GM23338 (cell line): ENCODE measurements at regions not wholly inside any gene's neighbourhood (a gene's known extent, or its start where the extent isn't known, plus 50 kb on each side); places are given as distances from the start of the nearest gene placed in this dataset.

ENCODE experiments used
- ATAC-seq: fragments of 200-7000 bp; cut with Tn5 transposase; 3 replicates; pipeline ENCODE4 v1.9.1; 2020
- DNase-seq: peaks from one replicate; pipeline ENCODE4 v3.0.0-alpha.2; 2015; ENCODE audit warnings: low spot score
- H2AFZ ChIP-seq: fragments of 200-600 bp; sonication (generic); 2 replicates; pipeline ENCODE4 v1.8.0; 2016; ENCODE audit warnings: antibody characterized with exemption, mild to moderate bottlenecking, moderate library complexity
- H3F3A ChIP-seq: fragments of 200-600 bp; sonication (generic); replicated peaks from 2 replicates; pipeline ENCODE4 v1.8.0; 2017; ENCODE audit warnings: antibody characterized with exemption, mixed run types, low read depth
- H3K27ac ChIP-seq: fragments of 200-600 bp; sonication (generic); 2 replicates; pipeline ENCODE4 v1.6.1; 2016; ENCODE audit warnings: low read depth
- H3K27me3 ChIP-seq: fragments of 200-600 bp; sonication (generic); 2 replicates; pipeline ENCODE4 v1.8.0; 2016; ENCODE audit warnings: mild to moderate bottlenecking, mixed run types, moderate library complexity; ENCODE audit not compliant: insufficient read depth
- H3K36me3 ChIP-seq: fragments of 200-600 bp; sonication (generic); 2 replicates; pipeline ENCODE4 v1.8.0; 2016; ENCODE audit warnings: mild to moderate bottlenecking; ENCODE audit not compliant: insufficient read depth
- H3K4me1 ChIP-seq: fragments of 200-600 bp; sonication (generic); 2 replicates; pipeline ENCODE4 v1.8.0; 2016; ENCODE audit warnings: mild to moderate bottlenecking, moderate library complexity; ENCODE audit not compliant: insufficient read depth
- H3K4me2 ChIP-seq: fragments of 200-600 bp; sonication (generic); 2 replicates; pipeline ENCODE4 v1.7.1; 2017; ENCODE audit warnings: mixed run types
- H3K4me3 ChIP-seq: fragments of 200-600 bp; sonication (generic); 2 replicates; pipeline ENCODE4 v1.6.1; 2016; ENCODE audit warnings: mixed run types
- H3K79me2 ChIP-seq: fragments of 200-600 bp; sonication (generic); replicated peaks from 2 replicates; pipeline ENCODE4 v1.8.0; 2017; ENCODE audit warnings: mild to moderate bottlenecking; ENCODE audit not compliant: insufficient read depth
- H3K9me2 ChIP-seq: fragments of 200-600 bp; sonication (generic); 2 replicates; pipeline ENCODE4 v1.8.0; 2017; ENCODE audit not compliant: insufficient read depth
- H4K20me1 ChIP-seq: fragments of 200-600 bp; sonication (generic); replicated peaks from 2 replicates; pipeline ENCODE4 v1.8.0; 2017; ENCODE audit warnings: mild to moderate bottlenecking; ENCODE audit not compliant: insufficient read depth
- H3K27ac Mint-ChIP-seq: 2 replicates; pipeline ENCODE4 v1.8.0; 2020; ENCODE audit warnings: inconsistent platforms, mild to moderate bottlenecking, moderate library complexity, mixed read lengths
- H3K27me3 Mint-ChIP-seq: 3 replicates; pipeline ENCODE4 v1.8.0; 2022; ENCODE audit warnings: low read depth, mild to moderate bottlenecking, moderate library complexity, mixed read lengths, inconsistent platforms; ENCODE audit not compliant: insufficient read depth, poor library complexity
- H3K36me3 Mint-ChIP-seq: 3 replicates; pipeline ENCODE4 v1.8.0; 2021; ENCODE audit warnings: low read depth, mild to moderate bottlenecking, inconsistent platforms, moderate library complexity, mixed read lengths
- H3K4me1 Mint-ChIP-seq: 3 replicates; pipeline ENCODE4 v1.8.0; 2020; ENCODE audit warnings: mild to moderate bottlenecking, inconsistent platforms, mixed read lengths
- H3K4me3 Mint-ChIP-seq: 3 replicates; pipeline ENCODE4 v1.8.0; 2021; ENCODE audit warnings: moderate library complexity, mild to moderate bottlenecking, inconsistent platforms, mixed read lengths
- H3K9me3 Mint-ChIP-seq: 3 replicates; pipeline ENCODE4 v1.8.0; 2020; ENCODE audit warnings: moderate library complexity, mild to moderate bottlenecking, inconsistent platforms, mixed read lengths
- CREB1 ChIP-seq: fragments of 250-450 bp; sonication (Bioruptor Pico); IDR thresholded peaks from 2 replicates; pipeline ENCODE4 v1.5.0; 2020; ENCODE audit warnings: low read depth, mild to moderate bottlenecking, moderate library complexity
- CTCF ChIP-seq, 2 experiments: fragments of 200-600 bp in 1 of 2; sonication (generic) in 1 of 2; conservative IDR thresholded peaks; 2 replicates each; pipeline versions ENCODE4 v1.5.1 to v1.6.1; 2016 to 2017; ENCODE audit warnings: antibody characterized with exemption in 2 of 2, low read depth in 2 of 2, mild to moderate bottlenecking in 2 of 2, moderate library complexity in 1 of 2
- ETS1 ChIP-seq: IDR thresholded peaks from 2 replicates; pipeline ENCODE4 v1.6.1; 2016; ENCODE audit warnings: antibody characterized with exemption
- EZH2 ChIP-seq: fragments of 200-600 bp; sonication (generic); IDR thresholded peaks from one replicate; pipeline ENCODE4 v1.8.0; 2017; ENCODE audit warnings: antibody characterized with exemption, mild to moderate bottlenecking, low read depth; ENCODE audit not compliant: unreplicated experiment
- EZH2phosphoT487 ChIP-seq: fragments of 200-600 bp; sonication (generic); IDR thresholded peaks from one replicate; pipeline ENCODE4 v1.8.1; 2018; ENCODE audit warnings: antibody characterized with exemption; ENCODE audit not compliant: unreplicated experiment
- JUNB ChIP-seq: IDR thresholded peaks from one replicate; pipeline ENCODE4 v1.6.1; 2016; ENCODE audit warnings: antibody characterized with exemption; ENCODE audit not compliant: unreplicated experiment
- NANOG ChIP-seq: IDR thresholded peaks from 2 replicates; pipeline ENCODE4 v1.6.1; 2016; ENCODE audit warnings: antibody characterized with exemption, borderline replicate concordance
- POLR2AphosphoS5 ChIP-seq: IDR thresholded peaks from 2 replicates; pipeline ENCODE4 v1.6.1; 2016; ENCODE audit warnings: antibody characterized with exemption, low read depth
- REST ChIP-seq: IDR thresholded peaks from one replicate; pipeline ENCODE4 v1.6.1; 2018; ENCODE audit warnings: antibody characterized with exemption; ENCODE audit not compliant: unreplicated experiment
- STAT1 ChIP-seq: IDR thresholded peaks from one replicate; pipeline ENCODE4 v1.6.1; 2016; ENCODE audit warnings: antibody characterized with exemption; ENCODE audit not compliant: unreplicated experiment
- ZNF114 ChIP-seq: fragments of 250-450 bp; sonication (Bioruptor Pico); IDR thresholded peaks from 2 replicates; pipeline ENCODE4 v1.5.0; 2020; ENCODE audit warnings: mild to moderate bottlenecking, moderate library complexity
- ZNF331 ChIP-seq: fragments of 250-450 bp; sonication (Bioruptor Pico); IDR thresholded peaks from 2 replicates; pipeline ENCODE4 v1.5.0; 2020; ENCODE audit warnings: low read depth, mild to moderate bottlenecking, moderate library complexity
- ZNF462 ChIP-seq: fragments of 250-450 bp; sonication (Bioruptor Pico); IDR thresholded peaks from 2 replicates; pipeline ENCODE4 v1.5.0; 2020; ENCODE audit warnings: mild to moderate bottlenecking, moderate library complexity

- no peak overlapping the region for H3K4me2 ChIP-seq
- no peak overlapping the region for H3K27ac ChIP-seq
- TF ChIP-seq POLR2AphosphoS5 (no peak), JUNB (no peak), ZNF331 (CRISPR knock-in tag) (no peak), CTCF (conservative IDR thresholded peaks at IDR 0.05; ENCODE audit: low read depth in 2 of 2) (no peak), NANOG (no peak), REST (no peak), CREB1 (CRISPR knock-in tag) (no peak), ZNF114 (CRISPR knock-in tag) (no peak), EZH2 (no peak), ETS1 (no peak), EZH2phosphoT487 (no peak), STAT1 (no peak), ZNF462 (no peak)
- H3K79me2 ChIP-seq = no peaks in the 10 kb centered on the region
- no peaks in the 10 kb centered on the region for H3K27me3 ChIP-seq
- H3F3A ChIP-seq = no peaks in the 10 kb centered on the region
- Mint-ChIP-seq H3K9me3 (peaks cover 11% of the 10 kb centered on the region; the same call in 2 of the 3 replicates), H3K4me3 (no peak overlapping the region), H3K27ac (no peak overlapping the region), H3K36me3 (peaks cover 13% of the 10 kb centered on the region; the same call in 2 of the 3 replicates), H3K4me1 (peaks cover 30% of the 10 kb centered on the region), H3K27me3 (peaks cover 2% of the 10 kb centered on the region)
- 0 out of 2 replicates have a peak overlapping the region, but pooled peaks have one; percentile 77 for H2AFZ ChIP-seq
- no peaks in the 10 kb centered on the region for H3K36me3 ChIP-seq
- H3K4me1 ChIP-seq = peaks cover 21% of the 10 kb centered on the region
- no peak overlapping the region for H3K4me3 ChIP-seq
- ATAC-seq (no peak), DNase-seq (no peak)
- no peaks in the 10 kb centered on the region for H4K20me1 ChIP-seq
- peaks cover 7% of the 10 kb centered on the region; the same call in 1 of the 2 replicates for H3K9me2 ChIP-seq
Observed at GRCh38 chr5:124872615-124873014, 126.2 kb upstream of the ZNF608 start.
